Thyroid gland (tissue), 4 donors: ENCODE measurements at regions not wholly inside any gene's neighbourhood (a gene's known extent, or its start where the extent isn't known, plus 50 kb on each side); places are given as distances from the start of the nearest gene placed in this dataset.

ENCODE experiments used
- CTCF ChIP-seq, 6 experiments: fragments of 200-600 bp in 3 of 6; fragments of 450-650 bp in 3 of 6; sonication (generic) in 3 of 6; IDR thresholded peaks; one replicate each; pipeline ENCODE4 v1.5.1; 2016 to 2019; ENCODE audit warnings: antibody characterized with exemption in 6 of 6, mild to moderate bottlenecking in 2 of 6, inconsistent platforms in 1 of 6, moderate library complexity in 1 of 6
- POLR2A ChIP-seq, 2 donors: fragments of 450-650 bp; IDR thresholded peaks; one replicate each; pipeline ENCODE4 v1.6.1; 2017; ENCODE audit warnings: antibody characterized with exemption in 2 of 2, mild to moderate bottlenecking in 2 of 2, moderate library complexity in 1 of 2

- no peak for TF ChIP-seq CTCF (IDR thresholded peaks at IDR 0.05)
- TF ChIP-seq POLR2A (IDR thresholded peaks at IDR 0.05), result no peak
Measured at GRCh38 chr20:53738945-53739798, 145.5 kb upstream of the ZNF217 start.
